NT2/D1 (cell line): ENCODE measurements at regions not wholly inside any gene's neighbourhood (a gene's known extent, or its start where the extent isn't known, plus 50 kb on each side); places are given as distances from the start of the nearest gene placed in this dataset.

Experiments
- DNase-seq: peaks from one replicate; pipeline ENCODE4 v3.0.0-alpha.2; 2011; ENCODE audit warnings: low read depth, low spot score
- H3K27me3 ChIP-seq: 2 replicates; pipeline ENCODE4 v1.6.0; 2011; ENCODE audit warnings: mild to moderate bottlenecking; ENCODE audit not compliant: insufficient read length, insufficient read depth
- H3K36me3 ChIP-seq: 2 replicates; pipeline ENCODE4 v1.6.1; 2011; ENCODE audit warnings: mild to moderate bottlenecking, low read length, mixed read lengths; ENCODE audit not compliant: insufficient read depth, insufficient read length
- H3K4me1 ChIP-seq: 2 replicates; pipeline ENCODE4 v1.5.1; 2011; ENCODE audit not compliant: insufficient read depth, insufficient read length
- H3K4me3 ChIP-seq: 2 replicates; pipeline ENCODE4 v1.5.1; 2011; ENCODE audit warnings: low read depth; ENCODE audit not compliant: insufficient read length
- H3K9ac ChIP-seq: 2 replicates; pipeline ENCODE4 v1.6.0; 2011; ENCODE audit warnings: low read depth; ENCODE audit not compliant: insufficient read length
- H3K9me3 ChIP-seq: 2 replicates; pipeline ENCODE4 v1.5.1; 2011; ENCODE audit warnings: mild to moderate bottlenecking, low read length; ENCODE audit not compliant: insufficient read depth
- SUZ12 ChIP-seq: IDR thresholded peaks from 2 replicates; pipeline ENCODE4 v1.6.1; 2011; ENCODE audit not compliant: insufficient read length, insufficient read depth; ENCODE audit errors: extremely low read depth
- YY1 ChIP-seq: IDR thresholded peaks from 2 replicates; pipeline ENCODE4 v1.6.1; 2011; ENCODE audit not compliant: insufficient read length, insufficient read depth
- ZNF274 ChIP-seq: IDR thresholded peaks from 2 replicates; pipeline ENCODE4 v1.6.1; 2011; ENCODE audit warnings: mild to moderate bottlenecking, low read depth, low read length

GRCh38 chr5:3701694-3702093, 106.1 kb downstream of the IRX1 start:
- H3K4me1 ChIP-seq, result no peaks in the 10 kb centered on the region
- H3K27me3 ChIP-seq, result no peaks in the 10 kb centered on the region
- TF ChIP-seq YY1, result no peak
- no peak for TF ChIP-seq SUZ12
- no peak for TF ChIP-seq ZNF274
- no peak overlapping the region for H3K9ac ChIP-seq
- H3K4me3 ChIP-seq, result no peak overlapping the region
- DNase-seq, result no peak
- no peaks in the 10 kb centered on the region for H3K36me3 ChIP-seq
- no peaks in the 10 kb centered on the region for H3K9me3 ChIP-seq

DNA sequence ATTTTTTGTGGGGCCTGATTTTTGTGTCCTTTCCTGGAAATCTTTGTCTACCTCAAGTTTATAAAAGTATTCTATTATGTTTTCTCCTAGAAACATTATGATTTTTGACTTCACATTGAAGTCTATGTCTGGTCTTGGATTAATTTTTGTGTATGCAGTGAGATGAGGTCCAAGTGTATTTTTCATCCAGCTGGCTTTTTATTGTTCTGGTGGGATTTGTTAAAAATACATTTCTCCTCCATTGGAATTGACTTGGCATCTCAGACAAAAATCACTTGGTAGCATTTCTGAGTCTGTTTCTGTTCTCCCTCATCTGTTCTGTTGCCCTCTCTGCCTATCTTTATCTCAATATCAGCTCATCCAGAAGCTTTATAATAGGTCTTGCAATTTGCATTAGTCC, 109.0 kb downstream of the IRX1 start:
- no peaks in the 10 kb centered on the region for H3K36me3 ChIP-seq
- H3K9ac ChIP-seq, result no peak overlapping the region
- H3K4me3 ChIP-seq, result no peak overlapping the region
- H3K9me3 ChIP-seq, result no peaks in the 10 kb centered on the region
- H3K4me1 ChIP-seq, result no peaks in the 10 kb centered on the region
- no peak for TF ChIP-seq ZNF274
- TF ChIP-seq YY1, result no peak
- no peak for TF ChIP-seq SUZ12
- no peak for DNase-seq
- H3K27me3 ChIP-seq, result no peaks in the 10 kb centered on the region

GRCh38 chr5:3709068-3709716, 113.6 kb downstream of the IRX1 start:
- no peak overlapping the region for H3K4me3 ChIP-seq
- DNase-seq, result no peak
- no peaks in the 10 kb centered on the region for H3K4me1 ChIP-seq
- TF ChIP-seq YY1 (no peak), ZNF274 (no peak), SUZ12 (no peak)
- H3K27me3 ChIP-seq, result no peaks in the 10 kb centered on the region
- H3K36me3 ChIP-seq, result no peaks in the 10 kb centered on the region
- no peak overlapping the region for H3K9ac ChIP-seq
- H3K9me3 ChIP-seq, result no peaks in the 10 kb centered on the region

DNA sequence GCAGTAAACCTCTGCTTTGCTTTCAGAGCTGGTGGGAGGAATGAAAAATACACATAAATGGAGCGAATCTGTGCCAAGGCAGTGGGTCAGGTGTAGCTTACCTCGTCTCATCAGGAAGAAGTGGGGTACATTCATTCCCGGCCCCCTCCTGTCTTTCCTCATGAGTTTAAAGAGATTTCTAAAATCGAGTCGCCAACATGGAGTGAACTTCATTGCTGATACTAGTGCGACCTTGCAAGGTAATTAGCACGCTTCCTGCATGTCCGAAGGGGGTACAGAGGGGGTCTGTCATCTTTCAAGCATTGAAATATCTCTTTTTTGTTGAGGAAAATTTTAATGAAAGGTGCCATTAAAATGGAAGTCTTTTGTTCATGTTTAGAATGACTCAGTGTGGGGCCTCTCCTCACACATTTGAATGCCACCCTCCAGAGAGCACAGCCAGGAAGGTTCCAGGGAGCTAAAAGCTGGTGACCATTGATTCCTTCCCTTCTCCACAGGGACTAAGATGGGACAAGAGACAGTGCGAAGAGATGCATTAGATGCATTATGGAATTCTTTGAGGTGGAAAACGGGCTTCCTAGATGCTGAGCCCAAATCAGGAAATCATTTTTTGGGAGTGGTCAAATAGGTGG, 114.2 kb downstream of the IRX1 start:
- no peak for DNase-seq
- TF ChIP-seq SUZ12 (no peak), ZNF274 (no peak), YY1 (no peak)
- H3K27me3 ChIP-seq, result no peaks in the 10 kb centered on the region
- no peaks in the 10 kb centered on the region for H3K4me1 ChIP-seq
- no peaks in the 10 kb centered on the region for H3K36me3 ChIP-seq
- no peaks in the 10 kb centered on the region for H3K9me3 ChIP-seq
- no peak overlapping the region for H3K4me3 ChIP-seq
- H3K9ac ChIP-seq, result no peak overlapping the region

DNA sequence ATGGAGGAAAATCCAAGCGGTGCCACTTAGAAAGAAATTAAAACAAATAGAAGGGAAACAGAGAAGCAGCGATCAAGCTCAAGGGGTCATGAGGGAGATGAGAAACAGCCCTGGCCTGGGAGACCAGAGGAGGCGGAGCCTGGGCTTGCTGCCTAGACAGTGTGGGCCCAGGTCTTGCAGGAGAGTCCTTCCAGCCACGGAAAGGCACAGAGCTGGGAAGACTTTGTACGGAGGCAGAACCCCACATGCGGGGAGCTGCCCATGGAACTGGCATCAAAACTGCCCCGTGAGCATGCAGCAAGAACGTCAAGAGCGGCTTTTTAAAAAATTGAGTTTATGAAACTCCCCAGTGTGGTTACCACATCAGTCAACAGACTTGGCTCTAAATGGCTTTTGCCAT, 119.4 kb downstream of the IRX1 start:
- H3K4me1 ChIP-seq, result no peaks in the 10 kb centered on the region
- no peaks in the 10 kb centered on the region for H3K27me3 ChIP-seq
- H3K4me3 ChIP-seq, result no peak overlapping the region
- no peak for TF ChIP-seq YY1
- TF ChIP-seq ZNF274, result no peak
- no peak for TF ChIP-seq SUZ12
- H3K9ac ChIP-seq, result no peak overlapping the region
- no peaks in the 10 kb centered on the region for H3K9me3 ChIP-seq
- DNase-seq, result no peak
- H3K36me3 ChIP-seq, result no peaks in the 10 kb centered on the region

DNA sequence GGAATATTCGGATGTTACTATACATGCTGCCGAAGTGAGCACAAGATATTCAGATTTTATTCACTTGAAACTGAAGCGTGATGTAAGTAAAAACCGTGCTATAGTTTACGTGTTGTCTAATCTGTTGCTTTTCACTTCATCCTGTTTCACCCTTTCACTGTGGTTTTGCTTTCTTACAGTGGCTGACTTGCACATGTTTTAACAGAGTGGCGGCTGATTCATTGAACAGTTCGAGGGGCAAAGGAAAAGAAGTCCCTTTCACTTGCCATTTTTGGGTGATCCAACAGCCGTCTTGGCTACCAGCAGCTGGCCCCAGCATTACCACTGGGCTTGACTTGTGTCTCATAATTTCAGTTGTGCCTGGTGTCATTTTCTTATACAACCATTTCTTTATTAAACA, 134.0 kb downstream of the IRX1 start:
- no peaks in the 10 kb centered on the region for H3K9me3 ChIP-seq
- H3K4me3 ChIP-seq, result no peak overlapping the region
- no peak for DNase-seq
- TF ChIP-seq ZNF274 (no peak), YY1 (no peak), SUZ12 (no peak)
- H3K9ac ChIP-seq, result no peak overlapping the region
- no peaks in the 10 kb centered on the region for H3K27me3 ChIP-seq
- no peaks in the 10 kb centered on the region for H3K4me1 ChIP-seq
- H3K36me3 ChIP-seq, result no peaks in the 10 kb centered on the region

GRCh38 chr5:3734632-3735031, 139.0 kb downstream of the IRX1 start:
- H3K4me1 ChIP-seq, result no peaks in the 10 kb centered on the region
- no peaks in the 10 kb centered on the region for H3K9me3 ChIP-seq
- H3K4me3 ChIP-seq, result no peak overlapping the region
- H3K36me3 ChIP-seq, result no peaks in the 10 kb centered on the region
- no peak for TF ChIP-seq ZNF274
- no peak for TF ChIP-seq SUZ12
- TF ChIP-seq YY1, result no peak
- DNase-seq, result no peak
- H3K27me3 ChIP-seq, result no peaks in the 10 kb centered on the region
- H3K9ac ChIP-seq, result no peak overlapping the region
